Stomach smooth muscle (tissue), 2 donors: ENCODE measurements at regions not wholly inside any gene's neighbourhood (a gene's known extent, or its start where the extent isn't known, plus 50 kb on each side); places are given as distances from the start of the nearest gene placed in this dataset.

Experiments used
- H3K27ac ChIP-seq: one replicate; pipeline ENCODE4 v1.7.0; 2013; ENCODE audit warnings: mild to moderate bottlenecking, low read length, inconsistent platforms
- H3K27me3 ChIP-seq, 2 donors: one replicate each; pipeline ENCODE4 v1.7.0; 2013; ENCODE audit warnings: low read length in 2 of 2; ENCODE audit not compliant: insufficient read depth in 2 of 2, control insufficient read depth in 1 of 2
- H3K36me3 ChIP-seq, 2 donors: one replicate each; pipeline ENCODE4 v1.7.0; 2013; ENCODE audit warnings: low read length in 2 of 2; ENCODE audit not compliant: control insufficient read depth in 2 of 2, insufficient read depth in 2 of 2
- H3K4me1 ChIP-seq: one replicate; pipeline ENCODE4 v1.7.0; 2013; ENCODE audit warnings: low read length; ENCODE audit not compliant: control insufficient read depth, insufficient read depth
- H3K4me3 ChIP-seq, 2 donors: one replicate each; pipeline ENCODE4 v1.7.0; 2013; ENCODE audit warnings: low read length in 2 of 2
- H3K9ac ChIP-seq, 2 donors: one replicate each; pipeline ENCODE4 v1.7.0; 2013; ENCODE audit warnings: low read length in 2 of 2, mild to moderate bottlenecking in 1 of 2
- H3K9me3 ChIP-seq, 2 donors: one replicate each; pipeline ENCODE4 v1.7.0; 2013; ENCODE audit warnings: low read length in 2 of 2; ENCODE audit not compliant: control insufficient read depth in 2 of 2
- donor health status: healthy.
- donor health status: Pancreatic carcinoma.

DNA sequence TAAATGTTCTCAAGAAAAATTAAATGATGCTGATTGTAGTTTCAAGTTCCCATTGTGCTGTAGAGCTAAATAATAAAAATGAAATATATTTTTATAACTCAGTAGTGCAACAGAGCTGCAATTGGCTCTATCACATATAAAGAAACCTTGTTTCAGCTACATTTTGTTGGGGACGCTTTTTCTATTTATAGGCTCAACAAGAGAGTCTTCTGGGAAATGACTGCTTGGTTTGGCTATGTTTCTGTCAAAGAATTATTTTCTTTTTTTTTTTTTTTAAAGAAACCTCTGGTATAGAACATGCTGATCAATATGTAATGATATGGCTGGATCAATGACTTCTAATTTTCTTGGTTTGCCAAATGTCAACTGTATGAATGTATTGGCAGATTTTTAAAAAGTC lies 76.5 kb downstream of the OTOL1 start:
- Histone ChIP-seq H3K9me3 (no peaks in the 10 kb centered on the region), H3K36me3 (no peaks in the 10 kb centered on the region), H3K27ac (no peak overlapping the region), H3K4me3 (no peak overlapping the region), H3K9ac (no peak overlapping the region), H3K27me3 (no peaks in the 10 kb centered on the region), H3K4me1 (no peaks in the 10 kb centered on the region)

DNA sequence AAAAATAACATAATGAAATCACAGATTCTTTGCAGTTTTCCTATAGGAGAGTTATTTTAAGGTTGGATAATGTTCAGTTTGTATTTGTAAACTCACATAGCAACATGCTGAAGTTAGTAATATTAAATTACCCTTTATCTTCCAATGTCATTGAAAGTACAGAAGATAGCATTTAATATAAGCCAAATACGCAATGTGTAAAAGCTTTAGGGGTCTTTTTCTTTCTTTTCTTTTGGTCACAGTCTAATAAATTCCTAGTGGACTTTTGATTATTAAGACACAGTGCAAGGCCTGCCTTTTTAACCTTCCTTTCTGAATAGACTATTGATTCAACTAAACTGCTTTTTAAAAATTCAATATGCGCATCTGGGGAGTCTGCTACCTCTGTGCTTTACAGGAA lies 79.3 kb downstream of the OTOL1 start:
- no peaks in the 10 kb centered on the region for H3K27me3 ChIP-seq
- H3K36me3 ChIP-seq = no peaks in the 10 kb centered on the region
- no peak overlapping the region for H3K9ac ChIP-seq
- H3K4me1 ChIP-seq = no peaks in the 10 kb centered on the region
- no peak overlapping the region for H3K4me3 ChIP-seq
- no peak overlapping the region for H3K27ac ChIP-seq
- H3K9me3 ChIP-seq = no peaks in the 10 kb centered on the region

DNA sequence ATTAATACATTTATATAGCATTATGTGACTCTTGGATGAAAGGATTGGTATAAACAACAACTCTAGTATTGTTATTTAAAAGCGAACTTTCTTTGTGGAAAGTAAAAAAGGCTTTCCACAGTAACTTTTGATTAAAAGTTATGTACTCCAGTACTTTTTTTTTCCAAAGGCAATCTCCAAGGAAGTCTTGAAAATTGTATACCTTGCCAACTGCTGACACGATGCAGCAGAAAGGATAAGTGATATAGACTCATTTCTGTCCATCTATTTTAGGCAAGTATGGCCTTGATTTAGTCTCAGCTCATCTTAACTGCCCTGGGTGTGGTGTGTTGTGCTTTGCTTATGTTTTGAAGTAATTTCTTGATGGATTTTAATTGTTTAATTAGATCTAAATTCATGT lies 79.7 kb downstream of the OTOL1 start:
- H3K4me3 ChIP-seq = no peak overlapping the region
- H3K36me3 ChIP-seq = no peaks in the 10 kb centered on the region
- no peaks in the 10 kb centered on the region for H3K4me1 ChIP-seq
- no peaks in the 10 kb centered on the region for H3K9me3 ChIP-seq
- no peaks in the 10 kb centered on the region for H3K27me3 ChIP-seq
- no peak overlapping the region for H3K27ac ChIP-seq
- H3K9ac ChIP-seq = no peak overlapping the region

- Histone ChIP-seq H3K9me3 (no peaks in the 10 kb centered on the region), H3K27ac (no peak overlapping the region), H3K4me1 (no peaks in the 10 kb centered on the region), H3K4me3 (peak overlapping the region in 1 of 2 donors; percentile 21), H3K27me3 (no peaks in the 10 kb centered on the region), H3K9ac (no peak overlapping the region), H3K36me3 (no peaks in the 10 kb centered on the region)
Measured at GRCh38 chr3:161576714-161577510, 80.3 kb downstream of the OTOL1 start.

DNA sequence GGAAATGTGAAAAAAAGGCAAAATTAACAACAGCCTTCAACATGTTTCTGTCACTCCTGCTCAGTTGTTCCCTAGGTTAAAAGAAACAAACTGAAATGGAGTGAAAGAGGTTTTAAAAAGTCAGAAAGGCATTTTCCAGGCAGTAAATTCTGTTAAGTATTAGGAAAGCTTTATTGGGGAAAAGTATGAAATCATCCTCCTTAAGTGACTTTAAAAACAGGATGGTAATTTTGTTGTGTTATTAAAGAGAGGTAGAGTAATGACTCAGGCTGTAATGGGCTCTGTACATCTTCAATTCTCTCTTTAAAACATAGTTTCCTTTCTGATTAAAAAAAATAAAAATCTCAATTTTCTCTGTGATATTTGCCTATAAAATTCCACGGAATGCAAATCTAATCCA lies 81.1 kb downstream of the OTOL1 start:
- Histone ChIP-seq H3K4me3 (no peak overlapping the region), H3K27me3 (no peaks in the 10 kb centered on the region), H3K9ac (no peak overlapping the region), H3K27ac (no peak overlapping the region), H3K9me3 (no peaks in the 10 kb centered on the region), H3K4me1 (no peaks in the 10 kb centered on the region), H3K36me3 (no peaks in the 10 kb centered on the region)

DNA sequence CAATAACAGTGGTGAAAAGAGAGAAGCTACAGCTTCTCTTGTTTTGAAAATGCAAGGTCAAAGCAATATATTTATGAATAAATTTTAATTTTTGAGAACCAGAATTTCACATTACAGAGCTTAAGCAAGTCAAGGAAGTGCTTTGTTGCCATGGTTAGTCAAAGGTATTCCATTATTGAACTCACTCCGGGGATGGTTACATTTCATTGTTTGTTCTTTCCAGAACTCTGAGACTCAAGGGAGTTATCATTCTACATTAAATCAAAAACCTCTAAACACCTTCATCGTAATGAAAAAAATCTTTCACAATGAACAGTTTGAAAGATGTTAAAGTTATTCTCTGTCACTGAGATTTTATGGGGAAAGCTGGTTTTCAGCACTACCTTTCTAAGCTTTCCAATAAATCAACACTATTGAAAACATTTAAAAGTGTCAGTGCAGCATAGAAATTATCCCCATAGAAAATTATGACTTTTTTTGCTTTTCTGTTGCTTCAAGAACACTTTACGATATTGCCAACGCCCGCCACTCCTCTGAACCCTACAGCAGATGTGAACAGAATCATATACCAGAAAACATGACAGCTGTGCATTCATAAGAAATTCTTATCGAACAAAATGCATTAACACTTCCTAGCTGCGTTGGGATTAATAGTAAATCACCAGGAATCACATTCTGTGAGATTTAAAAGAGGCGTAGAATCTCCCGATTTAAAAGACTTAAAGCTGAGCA lies 83.0 kb downstream of the OTOL1 start:
- Histone ChIP-seq H3K27ac (no peak overlapping the region), H3K9me3 (no peaks in the 10 kb centered on the region), H3K4me1 (no peaks in the 10 kb centered on the region), H3K36me3 (no peaks in the 10 kb centered on the region), H3K9ac (no peak overlapping the region), H3K4me3 (no peak overlapping the region), H3K27me3 (no peaks in the 10 kb centered on the region)

- no peaks in the 10 kb centered on the region for H3K9me3 ChIP-seq
- no peaks in the 10 kb centered on the region for H3K4me1 ChIP-seq
- no peak overlapping the region for H3K27ac ChIP-seq
- H3K9ac ChIP-seq = no peak overlapping the region
- H3K27me3 ChIP-seq = no peaks in the 10 kb centered on the region
- H3K36me3 ChIP-seq = no peaks in the 10 kb centered on the region
- no peak overlapping the region for H3K4me3 ChIP-seq
Measured at GRCh38 chr3:161585922-161586321, 89.3 kb downstream of the OTOL1 start.

- Histone ChIP-seq H3K27me3 (no peaks in the 10 kb centered on the region), H3K4me1 (no peaks in the 10 kb centered on the region), H3K4me3 (no peak overlapping the region), H3K27ac (no peak overlapping the region), H3K9me3 (no peaks in the 10 kb centered on the region), H3K9ac (no peak overlapping the region), H3K36me3 (no peaks in the 10 kb centered on the region)
Measured at GRCh38 chr3:161586556-161587235, 90.1 kb downstream of the OTOL1 start.

GRCh38 chr3:161598639-161599038 lies 102.0 kb downstream of the OTOL1 start:
- Histone ChIP-seq H3K36me3 (no peaks in the 10 kb centered on the region), H3K4me3 (no peak overlapping the region), H3K27me3 (no peaks in the 10 kb centered on the region), H3K9me3 (no peaks in the 10 kb centered on the region), H3K27ac (no peak overlapping the region), H3K4me1 (no peaks in the 10 kb centered on the region), H3K9ac (no peak overlapping the region)

DNA sequence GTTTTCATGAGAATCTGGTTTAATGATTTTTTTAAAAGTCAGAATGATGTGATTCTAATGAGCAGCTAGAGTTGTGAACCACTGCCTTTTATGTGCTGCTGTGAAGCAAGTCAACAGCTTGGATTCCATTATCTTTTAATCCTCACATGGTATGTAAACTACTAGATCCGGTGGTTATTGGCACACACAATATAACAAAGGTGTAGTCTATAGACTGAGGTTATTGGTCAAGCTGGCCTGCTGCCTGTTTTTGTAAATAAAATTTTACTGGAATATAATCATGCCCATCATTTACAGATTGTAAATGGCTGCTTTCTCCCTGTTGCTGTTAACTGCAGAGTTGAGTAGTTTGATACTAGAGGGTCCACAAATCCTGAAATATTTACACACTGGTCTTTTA lies 103.1 kb downstream of the OTOL1 start:
- Histone ChIP-seq H3K4me1 (no peaks in the 10 kb centered on the region), H3K9me3 (no peaks in the 10 kb centered on the region), H3K9ac (no peak overlapping the region), H3K27ac (no peak overlapping the region), H3K36me3 (no peaks in the 10 kb centered on the region), H3K4me3 (no peak overlapping the region), H3K27me3 (no peaks in the 10 kb centered on the region)
